Hematopoietic multipotent progenitor cell treated with erythropoietin and hydrocortisone succinate and interleukin-3 and kit ligand, for 15 days (in vitro differentiated cells): ENCODE measurements at regions not wholly inside any gene's neighbourhood (a gene's known extent, or its start where the extent isn't known, plus 50 kb on each side); places are given as distances from the start of the nearest gene placed in this dataset.

Source experiments
- DNase-seq: peaks from one replicate; pipeline ENCODE4 v3.0.0-alpha.2; 2015; ENCODE audit warnings: low spot score

GRCh38 chr19:31601855-31602254 is 252.6 kb upstream of the TSHZ3 start:
- DNase-seq: no peak

DNA sequence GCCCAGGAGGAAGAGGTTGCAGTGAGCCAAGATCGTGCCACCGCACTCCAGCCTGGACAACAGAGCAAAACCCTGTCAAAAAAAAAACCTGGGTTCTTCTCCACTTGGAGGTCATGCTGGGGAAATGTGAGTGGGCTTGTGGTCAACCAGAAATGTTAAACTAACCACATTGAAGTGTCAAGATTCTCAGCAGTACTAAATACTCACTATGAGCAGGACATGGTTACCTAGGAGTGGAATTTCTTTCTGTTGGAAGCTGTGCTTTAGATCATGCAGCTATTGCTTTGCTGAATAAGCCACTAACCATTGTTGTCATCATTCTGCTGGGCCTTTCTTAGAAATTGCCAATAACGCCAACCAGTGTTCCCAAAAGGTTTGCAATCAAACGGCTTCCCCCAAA is 253.3 kb upstream of the TSHZ3 start:
- no peak for DNase-seq

DNA sequence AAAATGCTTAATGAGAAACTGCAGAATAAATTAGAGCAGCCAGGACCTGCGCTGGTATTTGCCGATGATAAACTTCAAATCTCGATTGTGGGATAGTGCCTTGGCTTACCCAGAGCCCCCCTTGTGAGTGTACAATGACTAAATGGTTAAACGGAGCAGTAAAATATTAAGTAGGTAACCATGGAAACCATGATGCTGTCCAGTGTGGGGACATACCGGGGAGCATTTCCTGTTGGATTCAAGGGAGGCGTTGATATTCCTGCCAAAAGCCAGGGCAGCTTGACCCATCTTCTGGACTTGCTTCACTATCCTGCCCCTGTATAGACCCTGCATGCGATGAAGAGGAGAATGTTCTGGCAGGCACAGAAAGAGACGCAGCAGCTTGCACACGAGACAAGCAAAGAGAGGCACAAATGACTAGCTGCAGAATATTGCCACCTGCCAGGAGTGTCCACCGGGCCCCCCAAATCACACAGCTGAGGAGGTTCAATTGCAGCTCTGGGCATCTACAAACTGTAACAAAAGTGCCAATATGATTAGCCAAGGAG is 255.3 kb upstream of the TSHZ3 start:
- DNase-seq: no peak

GRCh38 chr19:31610018-31610417 is 260.8 kb upstream of the TSHZ3 start:
- no peak for DNase-seq

DNA sequence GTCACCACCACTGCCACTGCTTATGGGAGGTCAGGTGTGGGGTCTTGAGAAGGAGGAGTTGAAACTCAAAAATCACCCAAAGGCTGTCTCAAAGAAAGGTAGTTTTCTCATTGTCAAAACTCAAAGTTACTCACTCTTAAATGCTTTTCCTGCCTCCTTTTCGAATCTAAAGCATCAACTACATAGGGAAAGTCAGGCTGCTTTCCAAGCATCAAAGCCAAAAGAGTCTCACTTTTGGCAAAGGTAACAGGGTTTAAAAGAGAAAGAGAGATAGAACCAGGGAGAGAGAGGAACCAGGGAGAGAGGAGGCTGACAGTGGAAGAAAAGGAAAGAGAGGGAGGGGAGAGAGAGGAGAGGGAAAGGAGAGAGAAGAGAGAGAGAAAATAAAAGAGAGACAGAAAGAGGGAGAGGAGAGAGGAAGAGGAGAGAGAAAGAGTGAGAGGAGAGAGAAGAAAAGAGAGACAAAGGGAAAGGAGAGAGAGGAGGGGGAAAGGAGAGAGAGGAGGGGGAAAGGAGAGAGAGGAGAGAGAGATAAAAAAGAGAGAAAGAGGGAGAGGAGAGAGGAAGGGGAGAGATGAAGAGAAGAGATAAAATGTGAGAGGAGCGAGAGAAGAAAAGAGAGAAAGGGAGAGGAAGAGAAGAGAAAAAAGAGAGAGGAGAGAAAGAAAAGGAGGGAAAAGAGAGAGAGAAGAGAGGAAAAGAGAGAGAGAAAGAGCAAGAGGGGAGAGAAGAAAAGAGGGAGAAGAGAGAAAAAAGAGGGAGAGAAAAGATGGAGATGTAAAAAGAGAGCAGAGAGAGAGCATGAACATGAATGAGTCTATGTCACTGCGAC is 262.0 kb upstream of the TSHZ3 start:
- no peak for DNase-seq

DNA sequence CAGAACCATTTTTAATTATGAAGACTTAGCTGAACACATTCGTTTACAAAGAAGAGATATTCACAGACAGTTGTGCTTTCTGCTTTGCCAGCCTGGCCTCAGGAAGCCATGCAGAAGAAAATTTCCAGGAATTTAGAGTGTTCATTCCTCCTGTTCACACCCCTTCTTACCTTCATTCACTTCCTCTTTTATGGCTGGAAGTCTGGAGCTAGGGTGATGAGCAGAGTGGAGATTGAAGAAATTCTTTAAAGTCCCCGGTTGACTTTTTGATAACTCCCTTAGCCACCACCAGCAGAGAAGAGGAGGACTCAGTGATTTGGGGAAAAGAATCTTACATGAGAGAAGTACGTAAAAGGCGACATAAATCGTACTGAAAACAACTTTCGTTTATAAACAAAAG is 263.6 kb upstream of the TSHZ3 start:
- no peak for DNase-seq

- no peak for DNase-seq
Observed at GRCh38 chr19:31613683-31614219, 264.5 kb upstream of the TSHZ3 start.

DNA sequence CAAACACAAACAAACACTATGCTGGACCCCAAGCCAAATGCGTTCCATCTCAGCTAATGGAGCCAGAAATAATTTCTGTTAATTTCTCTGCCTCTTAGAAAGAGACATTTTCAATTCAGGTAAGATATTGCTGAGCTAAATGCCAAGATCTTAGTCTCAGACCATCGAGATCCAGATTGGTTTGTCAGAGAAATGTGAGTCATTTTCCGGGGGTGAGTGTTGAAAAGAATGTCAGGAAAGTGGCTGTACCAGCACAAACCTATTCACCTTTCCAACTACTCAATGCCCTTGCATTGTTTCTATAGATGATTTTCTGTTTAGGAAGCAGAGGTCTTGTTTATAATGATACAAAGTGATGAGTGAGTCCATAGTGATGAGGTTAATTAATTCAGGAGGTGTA is 266.8 kb upstream of the TSHZ3 start:
- DNase-seq: no peak

- no peak for DNase-seq
Observed at GRCh38 chr19:31617010-31617585, 267.9 kb upstream of the TSHZ3 start.

GRCh38 chr19:31625056-31625455 is 275.8 kb upstream of the TSHZ3 start:
- no peak for DNase-seq

DNA sequence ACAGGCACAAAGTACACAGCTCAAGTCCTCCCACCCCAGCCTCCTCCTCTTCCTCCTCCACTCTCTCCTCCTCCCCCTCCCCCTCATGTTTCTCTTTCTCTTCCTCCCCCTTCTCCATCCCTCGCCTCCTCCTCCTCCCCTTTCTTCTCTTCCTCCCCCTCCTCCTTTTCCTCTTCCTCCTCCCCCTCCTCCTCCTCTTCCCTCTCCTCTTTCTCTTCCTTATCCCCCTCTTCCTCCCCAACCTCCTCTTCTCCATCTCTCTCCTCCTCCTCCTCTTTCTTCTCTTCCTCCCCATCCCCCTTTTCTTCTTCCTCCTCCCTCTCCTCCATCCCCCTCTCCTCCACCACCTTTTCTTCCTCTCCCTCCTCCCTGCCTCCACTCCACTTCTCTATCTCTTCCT is 276.3 kb upstream of the TSHZ3 start:
- DNase-seq: no peak

GRCh38 chr19:31626941-31627340 is 277.7 kb upstream of the TSHZ3 start:
- DNase-seq: no peak

- DNase-seq: no peak
Observed at GRCh38 chr19:31627620-31628365, 278.6 kb upstream of the TSHZ3 start.

DNA sequence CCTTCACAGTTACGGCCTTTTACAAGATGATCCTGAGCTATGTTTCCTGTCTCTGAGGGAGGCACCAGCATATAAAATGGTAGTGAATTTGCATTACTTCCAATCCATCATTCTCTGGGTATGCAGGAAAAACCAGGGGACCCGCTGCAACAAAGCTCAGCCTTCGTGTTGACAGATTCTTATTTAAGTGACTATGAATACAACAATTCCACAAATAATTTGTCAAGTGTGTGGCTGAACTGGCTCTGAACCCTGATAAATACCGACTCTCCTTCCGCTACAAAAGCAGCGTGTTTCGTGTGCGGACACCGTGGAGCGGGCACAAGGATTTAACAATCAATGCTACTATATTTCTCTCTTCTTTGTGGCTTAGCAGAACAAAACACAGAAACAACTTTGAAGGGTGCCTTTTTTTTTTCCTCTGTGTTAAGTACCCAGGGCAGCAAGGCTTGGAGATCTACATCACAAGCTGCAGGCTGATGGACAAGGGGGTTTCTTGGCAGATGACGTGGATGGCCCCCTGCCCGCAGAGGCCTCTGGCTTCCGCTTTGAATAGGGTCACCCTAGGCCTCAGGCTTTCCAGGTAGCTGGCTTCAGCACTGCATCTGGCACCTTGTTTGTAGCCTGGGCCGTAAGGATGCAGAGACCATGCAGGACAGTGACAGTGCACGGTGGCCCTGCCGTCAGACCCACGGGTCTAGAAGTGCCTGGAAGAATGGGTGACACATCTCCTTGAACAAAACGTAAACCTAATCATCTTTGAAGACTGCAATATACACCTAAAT is 280.5 kb upstream of the TSHZ3 start:
- DNase-seq: no peak

DNA sequence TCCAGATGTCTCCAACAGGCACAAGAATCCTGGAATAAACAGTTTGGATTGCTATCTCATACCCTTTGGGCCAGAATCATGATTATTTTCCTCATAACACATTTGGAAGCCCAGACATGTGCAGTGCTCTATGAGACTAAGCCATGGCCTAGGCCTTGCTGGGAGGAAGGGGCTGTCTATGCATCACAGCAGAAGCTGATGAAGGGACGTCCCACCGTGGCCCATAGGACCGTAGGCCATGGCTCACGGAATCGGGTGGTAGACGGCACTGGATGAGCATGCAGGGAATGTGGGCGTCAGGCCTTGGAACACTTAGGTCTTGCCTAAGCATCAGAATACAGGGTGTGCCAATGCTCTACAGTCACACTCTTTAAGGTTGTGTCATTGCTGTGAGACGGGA is 283.8 kb upstream of the TSHZ3 start:
- no peak for DNase-seq

GRCh38 chr19:31639306-31639705 is 290.1 kb upstream of the TSHZ3 start:
- DNase-seq: no peak

DNA sequence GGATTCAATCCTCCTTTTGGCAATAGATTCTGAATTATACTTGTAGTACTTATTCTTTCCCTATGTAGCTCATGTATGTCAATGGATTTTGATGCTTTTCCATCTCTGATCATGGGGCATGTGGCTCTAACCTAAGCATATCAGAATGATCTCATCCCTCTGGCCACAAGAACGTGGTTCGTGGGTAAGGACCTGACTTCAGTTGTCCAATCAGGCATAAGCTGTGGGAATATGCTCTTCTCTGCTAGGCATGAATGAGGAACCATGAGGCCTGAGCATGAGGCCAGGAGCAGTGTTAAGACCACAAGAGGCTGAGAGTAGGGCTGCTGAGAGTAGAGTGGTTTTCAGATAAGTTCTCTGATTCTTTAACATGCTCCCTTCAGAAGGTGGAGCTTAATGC is 292.4 kb upstream of the TSHZ3 start:
- no peak for DNase-seq

GRCh38 chr19:31648347-31648746 is 299.1 kb upstream of the TSHZ3 start:
- no peak for DNase-seq

DNA sequence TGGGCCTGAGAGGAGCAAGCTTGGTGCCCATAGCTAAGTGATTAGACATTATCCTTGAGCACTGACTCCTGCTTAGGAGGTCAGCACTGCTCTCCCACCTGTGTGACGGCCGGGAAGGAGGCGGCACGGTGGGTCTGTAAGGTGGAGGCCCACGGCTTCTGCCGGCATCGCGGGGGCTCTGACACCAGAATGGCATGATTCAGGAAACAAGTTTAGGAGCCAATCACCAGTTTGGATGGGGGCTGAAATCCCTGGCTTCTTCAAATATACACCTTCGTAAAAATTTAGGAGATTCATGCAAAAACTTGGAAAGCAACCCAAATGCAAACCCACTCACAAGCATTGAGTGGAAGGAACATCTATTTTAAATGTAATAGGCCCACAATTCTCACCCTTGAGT is 307.3 kb upstream of the TSHZ3 start:
- DNase-seq: no peak

DNA sequence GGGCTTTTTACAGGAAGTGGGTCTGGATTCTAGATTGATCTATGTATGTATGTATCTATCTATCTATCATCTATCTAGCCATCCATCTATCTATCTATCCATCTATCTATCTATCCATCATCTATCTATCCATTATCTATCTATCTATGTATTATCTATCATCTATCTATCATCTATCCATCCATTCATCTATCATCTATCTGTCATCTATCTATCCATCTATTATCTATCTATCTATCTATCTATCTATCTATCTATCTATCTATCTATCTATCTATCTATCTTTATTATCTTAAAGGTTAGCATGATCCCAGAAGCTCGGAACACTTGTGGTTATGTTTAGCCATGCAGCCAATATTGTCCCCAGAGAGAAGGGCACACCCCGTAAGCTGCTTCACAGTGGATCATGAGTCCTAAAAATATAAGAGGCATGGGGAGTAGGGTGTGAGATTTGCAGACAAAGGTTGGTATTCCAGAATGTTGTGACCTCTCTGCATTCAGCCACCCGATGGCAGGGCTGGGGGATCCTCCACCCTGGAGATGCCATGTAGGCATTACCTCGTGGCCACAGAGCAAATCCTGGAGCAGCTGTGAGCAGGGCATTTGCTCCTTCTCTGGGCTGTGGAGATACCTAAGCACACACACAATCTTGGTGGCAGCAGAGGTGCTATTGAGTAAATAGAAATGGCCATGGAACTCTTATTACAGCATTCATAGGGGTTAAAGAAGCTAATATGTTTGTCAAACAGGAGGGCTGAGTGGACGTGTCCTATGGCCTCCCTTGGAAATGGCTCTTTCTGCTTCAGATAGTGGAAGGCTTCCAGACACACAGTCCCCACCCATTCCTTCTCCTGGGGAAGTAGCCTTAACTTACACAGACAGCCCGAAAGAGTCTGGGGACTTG is 310.0 kb upstream of the TSHZ3 start:
- no peak for DNase-seq

GRCh38 chr19:31659897-31660210 is 310.6 kb upstream of the TSHZ3 start:
- no peak for DNase-seq
